Frontal cortex (tissue), 3 donors: ENCODE measurements at regions not wholly inside any gene's neighbourhood (a gene's known extent, or its start where the extent isn't known, plus 50 kb on each side); places are given as distances from the start of the nearest gene placed in this dataset.

Experiments used
- DNase-seq, 2 donors: peaks; one replicate each; pipeline ENCODE4 v3.0.0; 2012; ENCODE audit warnings: low spot score in 2 of 2
- FAIRE-seq: peaks from 2 replicates; lab custom pipeline; 2012; peaks lifted over from hg19 to GRCh38; lab: Jason Lieb, UNC
- donor health status: control.
- donor health status: control.
- donor health status: control.

GRCh38 chr11:81942646-81943045 lies 791.0 kb downstream of the FAM181B start:
- DNase-seq: no peak
- FAIRE-seq: no peak

GRCh38 chr11:81941998-81942397 lies 791.7 kb downstream of the FAM181B start:
- DNase-seq (no peak), FAIRE-seq (no peak)

GRCh38 chr11:81932303-81932702 lies 801.4 kb downstream of the FAM181B start:
- FAIRE-seq (peak; percentile 17), DNase-seq (no peak)

- DNase-seq (no peak), FAIRE-seq (no peak)
Observed at GRCh38 chr11:81920205-81920604, 813.5 kb downstream of the FAM181B start.

GRCh38 chr11:81916451-81916850 lies 817.2 kb downstream of the FAM181B start:
- FAIRE-seq (no peak), DNase-seq (no peak)

GRCh38 chr11:81915045-81915444 lies 818.6 kb downstream of the FAM181B start:
- no peak for FAIRE-seq
- DNase-seq: no peak

- DNase-seq (no peak), FAIRE-seq (no peak)
Observed at GRCh38 chr11:81913793-81914192, 819.9 kb downstream of the FAM181B start.

GRCh38 chr11:81907996-81908395 lies 825.7 kb downstream of the FAM181B start:
- FAIRE-seq: no peak
- no peak for DNase-seq

GRCh38 chr11:81899156-81899555 lies 834.5 kb downstream of the FAM181B start:
- DNase-seq (no peak), FAIRE-seq (no peak)

GRCh38 chr11:81897639-81898038 lies 836.0 kb downstream of the FAM181B start:
- FAIRE-seq (no peak), DNase-seq (no peak)

- FAIRE-seq: no peak
- no peak for DNase-seq
Observed at GRCh38 chr11:81895258-81895657, 838.4 kb downstream of the FAM181B start.

GRCh38 chr11:81892770-81893635 lies 840.7 kb downstream of the FAM181B start:
- FAIRE-seq: no peak
- DNase-seq: no peak

GRCh38 chr11:81888391-81888790 lies 845.3 kb downstream of the FAM181B start:
- DNase-seq (no peak), FAIRE-seq (no peak)

- no peak for FAIRE-seq
Observed at GRCh38 chr11:81887671-81888070, 846.0 kb downstream of the FAM181B start.

GRCh38 chr11:81886406-81887075 lies 847.1 kb downstream of the FAM181B start:
- no peak for DNase-seq
- no peak for FAIRE-seq

More at GRCh38 chr11:81887671-81888070, 846.0 kb downstream of the FAM181B start:
- DNase-seq: no peak

- FAIRE-seq: no peak
- no peak for DNase-seq
Observed at GRCh38 chr11:81874635-81875034, 859.0 kb downstream of the FAM181B start.

GRCh38 chr11:81870815-81871214 lies 862.8 kb downstream of the FAM181B start:
- FAIRE-seq (no peak), DNase-seq (no peak)

GRCh38 chr11:81870066-81870412 lies 863.6 kb downstream of the FAM181B start:
- DNase-seq (no peak), FAIRE-seq (no peak)

- no peak for DNase-seq
- FAIRE-seq: no peak
Observed at GRCh38 chr11:81869351-81870065, 864.2 kb downstream of the FAM181B start.

- DNase-seq (no peak), FAIRE-seq (no peak)
Observed at GRCh38 chr11:81866896-81867295, 866.8 kb downstream of the FAM181B start.

- DNase-seq (no peak), FAIRE-seq (no peak)
Observed at GRCh38 chr11:81857386-81857785, 876.3 kb downstream of the FAM181B start.
